ENCODE measurements at regions not wholly inside any gene's neighbourhood (a gene's known extent, or its start where the extent isn't known, plus 50 kb on each side); places are given as distances from the start of the nearest gene placed in this dataset.

- Histone ChIP-seq H3K23ac (ENCODE audit: low read depth, low read length) (no peak overlapping the region), H3K18ac (ENCODE audit: low read depth, low read length) (no peak overlapping the region), H3K14ac (replicated peaks; ENCODE audit: low read depth, low read length) (no peak overlapping the region), H3K4me1 (ENCODE audit: control insufficient read depth, insufficient read depth, low read length) (no peaks in the 10 kb centered on the region), H3K9me1 (ENCODE audit: insufficient read depth, low read length) (no peaks in the 10 kb centered on the region), H3K27ac (ENCODE audit: insufficient read depth, low read length) (no peak overlapping the region), H3K36me3 (ENCODE audit: control insufficient read depth, insufficient read depth, low read length) (no peaks in the 10 kb centered on the region), H2BK120ac (ENCODE audit: low read depth, low read length) (no peak overlapping the region), H2BK5ac (ENCODE audit: low read depth, low read length, poor library complexity, severe bottlenecking) (no peak overlapping the region), H3K79me1 (ENCODE audit: low read depth in 1 of 2, low read length in 2 of 2) (no peaks in the 10 kb centered on the region), H2BK15ac (ENCODE audit: low read depth, low read length) (no peak overlapping the region), H3K27me3 (ENCODE audit: control insufficient read depth, insufficient read depth, low read length) (no peaks in the 10 kb centered on the region), H2BK20ac (ENCODE audit: low read depth, low read length) (no peak overlapping the region), H3K4me3 (ENCODE audit: insufficient read depth, low read depth, low read length) (no peak overlapping the region), H3K4ac (ENCODE audit: low read depth, low read length) (no peak overlapping the region), H4K5ac (ENCODE audit: low read depth, low read length) (no peak overlapping the region), H3K9me3 (ENCODE audit: control insufficient read depth, insufficient read depth, low read length) (no peaks in the 10 kb centered on the region), H4K91ac (ENCODE audit: insufficient read depth, low read depth, low read length) (no peak overlapping the region), H2AFZ (replicated peaks; ENCODE audit: low read length, poor library complexity) (no peak overlapping the region), H3K56ac (ENCODE audit: extremely low read depth, insufficient read depth, low read length) (no peak overlapping the region), H2AK5ac (ENCODE audit: low read depth, low read length) (no peak overlapping the region), H2AK9ac (replicated peaks; ENCODE audit: low read depth, low read length, poor library complexity) (no peak overlapping the region), H4K20me1 (ENCODE audit: insufficient read depth, low read length) (no peaks in the 10 kb centered on the region), H4K8ac (ENCODE audit: low read depth in 2 of 2, low read length in 2 of 2) (no peak overlapping the region), H3K4me2 (ENCODE audit: low read depth, low read length) (no peak overlapping the region), H3K9ac (ENCODE audit: low read depth, low read length) (no peak overlapping the region)
- DNase-seq (no peak), ATAC-seq (ENCODE audit: low read depth) (no peak)
- dilution Hi-C loops (cut with HindIII; ENCODE audit: low sequenced_read_pairs, unreplicated experiment), result no loop called here
- TF ChIP-seq, protein P1, sequence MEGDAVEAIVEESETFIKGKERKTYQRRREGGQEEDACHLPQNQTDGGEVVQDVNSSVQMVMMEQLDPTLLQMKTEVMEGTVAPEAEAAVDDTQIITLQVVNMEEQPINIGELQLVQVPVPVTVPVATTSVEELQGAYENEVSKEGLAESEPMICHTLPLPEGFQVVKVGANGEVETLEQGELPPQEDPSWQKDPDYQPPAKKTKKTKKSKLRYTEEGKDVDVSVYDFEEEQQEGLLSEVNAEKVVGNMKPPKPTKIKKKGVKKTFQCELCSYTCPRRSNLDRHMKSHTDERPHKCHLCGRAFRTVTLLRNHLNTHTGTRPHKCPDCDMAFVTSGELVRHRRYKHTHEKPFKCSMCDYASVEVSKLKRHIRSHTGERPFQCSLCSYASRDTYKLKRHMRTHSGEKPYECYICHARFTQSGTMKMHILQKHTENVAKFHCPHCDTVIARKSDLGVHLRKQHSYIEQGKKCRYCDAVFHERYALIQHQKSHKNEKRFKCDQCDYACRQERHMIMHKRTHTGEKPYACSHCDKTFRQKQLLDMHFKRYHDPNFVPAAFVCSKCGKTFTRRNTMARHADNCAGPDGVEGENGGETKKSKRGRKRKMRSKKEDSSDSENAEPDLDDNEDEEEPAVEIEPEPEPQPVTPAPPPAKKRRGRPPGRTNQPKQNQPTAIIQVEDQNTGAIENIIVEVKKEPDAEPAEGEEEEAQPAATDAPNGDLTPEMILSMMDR (conservative IDR thresholded peaks at IDR 0.05; ENCODE audit: low read depth, low read length), result no peak
- TF ChIP-seq CHD1 (IDR thresholded peaks at IDR 0.05; ENCODE audit: low read depth, low read length), result no peak
- no peak for TF ChIP-seq FOS (IDR thresholded peaks at IDR 0.05; ENCODE audit: low read depth, low read length)
- TF ChIP-seq MXI1 (IDR thresholded peaks at IDR 0.05; ENCODE audit: borderline replicate concordance, low read depth, low read length), result no peak
- TF ChIP-seq BHLHE40 (IDR thresholded peaks at IDR 0.05; ENCODE audit: low read depth, low read length), result no peak
- TF ChIP-seq CEBPB (IDR thresholded peaks at IDR 0.05; ENCODE audit: low read depth, low read length), result no peak
- no peak for TF ChIP-seq MAZ (IDR thresholded peaks at IDR 0.05; ENCODE audit: borderline replicate concordance, low read depth, low read length)
- no peak for TF ChIP-seq RCOR1 (IDR thresholded peaks at IDR 0.05; ENCODE audit: insufficient replicate concordance, low read length)
- TF ChIP-seq NFE2L2 (IDR thresholded peaks at IDR 0.05; ENCODE audit: low read depth, low read length), result no peak
- no peak for TF ChIP-seq SMC3 (IDR thresholded peaks at IDR 0.05; ENCODE audit: low read depth, low read length)
- TF ChIP-seq ELK1 (IDR thresholded peaks at IDR 0.05; ENCODE audit: borderline replicate concordance, low read depth, low read length), result no peak
- TF ChIP-seq MAFK (IDR thresholded peaks at IDR 0.05; ENCODE audit: low read depth, low read length), result no peak
- no peak for TF ChIP-seq RAD21 (IDR thresholded peaks at IDR 0.05; ENCODE audit: low read length)
- intact Hi-C loops (cut with micrococcal nuclease), result no loop called here
- POLR2A ChIA-PET (ENCODE audit: unreplicated experiment), result no interaction called here
- CTCF ChIA-PET, result no interaction called here
- BruUV-seq (replicated peaks), result no TSS peak
- in situ Hi-C loops (cut with MboI; ENCODE audit: low sequenced_read_pairs), result no loop called here
These were observed 874.9 kb upstream of the PCDH20 start for GRCh38 chr13:62290542-62290941.
